Fibroblast of pulmonary artery (primary cell): ENCODE measurements at regions not wholly inside any gene's neighbourhood (a gene's known extent, or its start where the extent isn't known, plus 50 kb on each side); places are given as distances from the start of the nearest gene placed in this dataset.
A peak's percentile ranks its signal among the peaks of the same experiment; 100 is the strongest.
"Not testable (repeated sequence)": the region's sequence is repeated elsewhere in the genome, so short reads cannot be mapped to it uniquely, and the experiment has no call there.

Experiments
- DNase-seq: peaks from one replicate; pipeline ENCODE4 v3.0.0-alpha.2; 2010; ENCODE audit warnings: low read depth
- H3K4me3 ChIP-seq: replicated peaks from 2 replicates; pipeline ENCODE4 v1.5.1; 2011; ENCODE audit warnings: low read depth, mild to moderate bottlenecking, control low read depth, low read length, moderate library complexity
- CTCF ChIP-seq: IDR thresholded peaks from 2 replicates; pipeline ENCODE4 v1.5.1; 2011; ENCODE audit warnings: mild to moderate bottlenecking, control low read depth, low read length, inconsistent platforms; ENCODE audit errors: missing control alignments

- DNase-seq, result peak; percentile 99
- peak overlapping the region; percentile 0 for H3K4me3 ChIP-seq
- no peak for TF ChIP-seq CTCF
Observed at GRCh38 chr10:4243651-4244050, 458.6 kb upstream of the KLF6 start.

DNA sequence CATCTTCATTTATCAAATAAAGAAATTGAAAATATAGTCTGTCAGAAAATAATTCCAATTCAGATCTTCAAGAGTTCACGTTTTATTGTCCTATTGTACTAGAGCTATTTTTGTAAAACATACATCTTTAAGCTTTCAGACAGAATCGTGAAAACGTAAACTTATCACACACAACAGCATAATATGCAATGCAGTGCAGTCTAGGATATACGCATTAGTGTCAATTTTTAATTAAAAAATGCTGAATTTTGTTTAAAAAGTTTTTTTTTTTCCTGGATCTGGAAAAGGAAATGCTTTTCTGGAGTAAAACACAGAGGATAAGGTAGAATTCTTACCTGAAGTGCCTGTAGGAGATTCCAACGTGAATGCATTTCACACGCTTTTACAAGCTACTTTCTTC, 458.2 kb upstream of the KLF6 start:
- H3K4me3 ChIP-seq, result peak overlapping the region; percentile 0
- TF ChIP-seq CTCF, result no peak
- no peak for DNase-seq

DNA sequence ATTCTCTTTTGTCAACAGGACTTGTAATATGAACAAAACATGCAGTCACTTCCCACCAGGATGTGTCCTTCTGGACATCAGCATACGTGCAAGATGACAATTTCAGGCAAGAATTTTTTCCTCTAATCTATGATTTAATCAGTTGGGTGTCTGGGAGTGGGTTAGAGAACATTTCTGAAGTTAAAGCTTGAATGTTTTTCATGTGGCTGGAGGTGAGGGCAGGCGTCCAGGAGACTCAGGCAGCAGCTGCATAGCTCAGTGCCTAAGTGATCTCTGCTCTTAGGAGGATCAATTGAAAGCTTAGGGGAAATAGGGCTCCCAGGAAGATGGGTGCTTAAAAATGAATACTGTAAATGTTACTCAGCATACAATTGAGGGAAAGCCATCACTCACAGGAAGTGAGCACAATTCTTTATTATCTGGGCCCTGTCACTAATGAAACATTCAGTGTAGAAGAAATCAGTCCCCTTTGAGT, 457.6 kb upstream of the KLF6 start:
- H3K4me3 ChIP-seq, result peak overlapping the region; percentile 29
- peak; percentile 84 for DNase-seq

DNA sequence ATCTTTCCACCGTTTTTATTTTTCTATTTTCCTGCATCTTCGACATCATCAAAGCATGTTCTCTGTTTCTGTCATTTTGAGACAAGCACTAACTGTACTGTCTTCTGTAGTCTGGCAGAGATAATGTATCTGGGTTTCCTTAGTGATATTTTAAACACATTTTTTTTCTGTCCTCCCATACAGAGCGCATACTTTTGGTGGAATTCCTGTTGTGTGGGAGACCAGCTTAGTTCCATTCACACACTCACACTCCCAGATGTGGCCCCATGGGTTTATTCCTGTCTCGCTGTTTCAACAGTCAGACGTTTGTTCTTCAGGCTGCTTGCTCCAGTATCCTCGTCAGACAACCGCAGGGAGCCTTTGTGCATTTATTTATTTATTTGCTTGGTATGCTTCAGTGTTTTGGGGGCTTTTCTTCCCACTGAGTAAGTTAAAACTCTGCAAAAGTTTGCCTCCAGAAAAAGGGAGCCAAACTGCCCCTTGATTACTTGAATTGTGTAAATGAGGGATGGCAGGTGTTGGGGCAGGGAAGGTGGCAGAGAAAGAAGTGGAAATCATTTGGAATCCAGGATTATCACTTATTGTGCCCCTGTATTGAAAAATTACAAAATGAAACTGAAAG, 456.8 kb upstream of the KLF6 start:
- peak; percentile 100 for DNase-seq
- H3K4me3 ChIP-seq, result peak overlapping the region; percentile 31
- TF ChIP-seq CTCF, result no peak

More for the DNA sequence above, 457.6 kb upstream of the KLF6 start:
- no peak for TF ChIP-seq CTCF

- peak; percentile 81 for DNase-seq
- H3K4me3 ChIP-seq, result no peak overlapping the region
Observed at GRCh38 chr10:4240608-4241197, 455.7 kb upstream of the KLF6 start.

DNA sequence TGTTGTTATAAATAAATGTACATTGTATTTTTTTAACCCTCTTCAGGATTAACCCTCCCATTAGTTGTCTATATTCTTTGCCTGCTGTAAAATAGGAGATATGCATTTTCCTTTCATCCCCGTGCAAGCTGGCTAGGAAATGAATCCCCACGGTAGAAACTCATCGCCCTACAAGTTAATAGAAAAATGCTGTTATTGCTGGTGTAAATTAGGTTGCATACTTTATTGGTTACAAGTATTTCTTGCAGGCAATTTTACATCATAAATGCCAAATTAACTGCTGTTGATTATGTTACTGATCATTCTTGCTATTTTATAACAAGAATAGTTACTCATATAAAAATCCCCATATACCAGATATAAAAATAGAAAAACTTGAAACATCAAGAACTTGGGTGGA, 454.2 kb upstream of the KLF6 start:
- no peak for DNase-seq
- H3K4me3 ChIP-seq, result no peak overlapping the region
- TF ChIP-seq CTCF, result no peak

More at GRCh38 chr10:4240608-4241197, 455.7 kb upstream of the KLF6 start:
- TF ChIP-seq CTCF, result no peak

GRCh38 chr10:4236905-4237304, 451.9 kb upstream of the KLF6 start:
- DNase-seq, H3K4me3 ChIP-seq: not testable (repeated sequence)
